HG03439 (cell line): ENCODE measurements at regions not wholly inside any gene's neighbourhood (a gene's known extent, or its start where the extent isn't known, plus 50 kb on each side); places are given as distances from the start of the nearest gene placed in this dataset.

ENCODE experiments used
- ATAC-seq: cut with Tn5 transposase; IDR thresholded peaks from one replicate; pipeline ENCODE4 v1.9.1; 2021; ENCODE audit warnings: mild to moderate bottlenecking, moderate library complexity; ENCODE audit not compliant: unreplicated experiment

- ATAC-seq = no peak
Observed at GRCh38 chr1:75079538-75080290, 54.5 kb upstream of the LHX8 start.

DNA sequence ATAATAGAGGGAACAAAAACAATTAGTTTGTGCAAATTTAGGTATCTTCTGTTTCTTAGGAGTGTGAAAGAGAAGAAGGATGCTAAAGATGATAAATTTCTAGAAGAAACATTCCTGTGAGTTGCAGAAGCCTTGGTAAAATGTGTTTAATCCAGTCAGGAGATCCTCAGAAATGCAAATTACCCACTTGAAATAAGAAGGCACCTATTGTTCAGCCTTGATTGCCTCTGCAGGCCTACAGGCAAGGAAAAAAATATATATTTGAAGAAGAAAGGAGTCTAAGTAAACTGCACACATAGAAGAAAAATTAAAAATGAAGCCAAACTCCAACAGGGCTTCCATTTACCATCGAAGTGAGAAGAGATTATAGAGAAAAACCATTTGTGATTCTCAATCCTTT lies 51.0 kb upstream of the LHX8 start:
- no peak for ATAC-seq

- no peak for ATAC-seq
Observed at GRCh38 chr1:75083848-75084514, 50.2 kb upstream of the LHX8 start.
